Tibial nerve (tissue), 4 donors: ENCODE measurements at regions not wholly inside any gene's neighbourhood (a gene's known extent, or its start where the extent isn't known, plus 50 kb on each side); places are given as distances from the start of the nearest gene placed in this dataset.
A peak's percentile ranks its signal among the peaks of the same experiment; 100 is the strongest.

ENCODE experiments used
- DNase-seq, 2 donors: peaks; one replicate each; pipeline ENCODE4 v3.0.0-alpha.2; 2019; ENCODE audit warnings: low spot score in 2 of 2
- H3K27ac ChIP-seq, 4 donors: fragments of 200-600 bp; sonication (generic) in 3 of 4; one replicate each; pipeline ENCODE4 v1.5.1; 2017 to 2019; ENCODE audit warnings: mild to moderate bottlenecking in 1 of 4
- H3K27me3 ChIP-seq, 2 donors: fragments of 200-600 bp; sonication (generic) in 1 of 2; one replicate each; pipeline versions ENCODE4 v1.5.1 to v1.6.0; 2017 to 2019
- H3K36me3 ChIP-seq, 3 donors: fragments of 200-600 bp; sonication (generic); one replicate each; pipeline ENCODE4 v1.5.1; 2018 to 2019
- H3K4me1 ChIP-seq, 4 donors: fragments of 200-600 bp; sonication (generic) in 3 of 4; one replicate each; pipeline ENCODE4 v1.5.1; 2017 to 2019
- H3K4me3 ChIP-seq, 4 donors: fragments of 200-600 bp; sonication (generic) in 3 of 4; one replicate each; pipeline ENCODE4 v1.5.1; 2017 to 2019; ENCODE audit warnings: mild to moderate bottlenecking in 1 of 4, moderate library complexity in 1 of 4
- H3K9me3 ChIP-seq, 4 donors: fragments of 200-600 bp; sonication (generic) in 3 of 4; one replicate each; pipeline ENCODE4 v1.5.1; 2017 to 2019
- CTCF ChIP-seq, 5 experiments: fragments of 200-600 bp in 3 of 5; fragments of 450-650 bp in 2 of 5; sonication (generic) in 3 of 5; IDR thresholded peaks; one replicate each; pipeline ENCODE4 v1.5.1; 2016 to 2019; ENCODE audit warnings: antibody characterized with exemption in 5 of 5, mild to moderate bottlenecking in 3 of 5, moderate library complexity in 2 of 5
- EP300 ChIP-seq, 2 donors: sonication (generic); formaldehyde crosslinking; IDR thresholded peaks; one replicate each; pipeline ENCODE4 v1.6.1; 2017; ENCODE audit warnings: antibody characterized with exemption in 2 of 2, mild to moderate bottlenecking in 1 of 2
- POLR2A ChIP-seq, 2 donors: fragments of 450-650 bp; IDR thresholded peaks; one replicate each; pipeline ENCODE4 v1.6.1; 2017; ENCODE audit warnings: antibody characterized with exemption in 2 of 2, mild to moderate bottlenecking in 2 of 2, moderate library complexity in 2 of 2
- WGBS, 2 donors: methylation state at CpG; one replicate each; pipeline ENCODE4 v1.1.5; 2018; 5-methylcytosine and 5-hydroxymethylcytosine counted together

GRCh38 chr12:20119596-20120402 lies 248.5 kb upstream of the PDE3A start:
- peaks cover 0 to 10% (median 0%) of the 10 kb centered on the region in 4 donors for H3K9me3 ChIP-seq

GRCh38 chr12:20120403-20120725 lies 248.0 kb upstream of the PDE3A start:
- H3K4me1 ChIP-seq, result no peaks in the 10 kb centered on the region
- DNase-seq, result no peak
- no peaks in the 10 kb centered on the region for H3K36me3 ChIP-seq
- peaks cover 0 to 6% (median 0%) of the 10 kb centered on the region in 4 donors for H3K9me3 ChIP-seq
- H3K27ac ChIP-seq, result no peak overlapping the region
- H3K27me3 ChIP-seq, result no peaks in the 10 kb centered on the region
- no peak for TF ChIP-seq EP300 (IDR thresholded peaks at IDR 0.05)
- no peak for TF ChIP-seq POLR2A (IDR thresholded peaks at IDR 0.05)
- TF ChIP-seq CTCF (IDR thresholded peaks at IDR 0.05), result no peak
- H3K4me3 ChIP-seq, result no peak overlapping the region

More at GRCh38 chr12:20119596-20120402, 248.5 kb upstream of the PDE3A start:
- no peak overlapping the region for H3K4me3 ChIP-seq
- H3K27me3 ChIP-seq, result no peaks in the 10 kb centered on the region
- WGBS, 2 donors, result 78 to 82% methylated on average over 11 of the region's 11 CpGs
- TF ChIP-seq EP300 (IDR thresholded peaks at IDR 0.05), result no peak
- no peak for TF ChIP-seq CTCF (IDR thresholded peaks at IDR 0.05)
- TF ChIP-seq POLR2A (IDR thresholded peaks at IDR 0.05), result no peak
- no peak for DNase-seq
- no peaks in the 10 kb centered on the region for H3K36me3 ChIP-seq
- no peaks in the 10 kb centered on the region for H3K4me1 ChIP-seq
- no peak overlapping the region for H3K27ac ChIP-seq

- Histone ChIP-seq H3K27me3 (no peaks in the 10 kb centered on the region), H3K4me1 (no peaks in the 10 kb centered on the region), H3K27ac (no peak overlapping the region), H3K9me3 (no peaks in the 10 kb centered on the region), H3K36me3 (no peaks in the 10 kb centered on the region), H3K4me3 (no peak overlapping the region)
- no peak for DNase-seq
- 77 to 82% methylated on average over 4 of the region's 4 CpGs for WGBS, 2 donors
- TF ChIP-seq CTCF (IDR thresholded peaks at IDR 0.05) (no peak), EP300 (IDR thresholded peaks at IDR 0.05) (no peak), POLR2A (IDR thresholded peaks at IDR 0.05) (no peak)
Observed at GRCh38 chr12:20122274-20122673, 246.1 kb upstream of the PDE3A start.

- H3K9me3 ChIP-seq, result no peaks in the 10 kb centered on the region
- no peaks in the 10 kb centered on the region for H3K36me3 ChIP-seq
- H3K4me3 ChIP-seq, result no peak overlapping the region
- no peak for TF ChIP-seq POLR2A (IDR thresholded peaks at IDR 0.05)
- no peak for TF ChIP-seq EP300 (IDR thresholded peaks at IDR 0.05)
- no peak for TF ChIP-seq CTCF (IDR thresholded peaks at IDR 0.05)
- WGBS, 2 donors, result 88 to 90% methylated on average over 4 of the region's 4 CpGs
- no peaks in the 10 kb centered on the region for H3K4me1 ChIP-seq
- H3K27me3 ChIP-seq, result no peaks in the 10 kb centered on the region
- no peak for DNase-seq
- no peak overlapping the region for H3K27ac ChIP-seq
Observed at GRCh38 chr12:20123465-20123864, 244.9 kb upstream of the PDE3A start.

GRCh38 chr12:20125276-20125798 lies 243.0 kb upstream of the PDE3A start:
- Histone ChIP-seq H3K27me3 (no peaks in the 10 kb centered on the region), H3K27ac (no peak overlapping the region), H3K4me3 (no peak overlapping the region), H3K36me3 (no peaks in the 10 kb centered on the region), H3K4me1 (no peaks in the 10 kb centered on the region), H3K9me3 (no peaks in the 10 kb centered on the region)
- WGBS, 2 donors, result 35 to 61% methylated on average over 2 of the region's 2 CpGs
- no peak for TF ChIP-seq EP300 (IDR thresholded peaks at IDR 0.05)
- no peak for TF ChIP-seq CTCF (IDR thresholded peaks at IDR 0.05)
- no peak for TF ChIP-seq POLR2A (IDR thresholded peaks at IDR 0.05)
- peak in 1 of 2 donors; percentile 21 for DNase-seq
